WERI-Rb-1 (cell line): ENCODE measurements at regions not wholly inside any gene's neighbourhood (a gene's known extent, or its start where the extent isn't known, plus 50 kb on each side); places are given as distances from the start of the nearest gene placed in this dataset.

ENCODE experiments used
- DNase-seq: peaks from one replicate; pipeline ENCODE4 v3.0.0-alpha.2; 2020
- H3K27ac ChIP-seq: fragments of 250-450 bp; sonication (Bioruptor Pico); 2 replicates; pipeline ENCODE4 v1.5.1; 2020; ENCODE audit warnings: mild to moderate bottlenecking, moderate library complexity
- H3K27me3 ChIP-seq: fragments of 250-450 bp; sonication (Bioruptor Pico); 2 replicates; pipeline ENCODE4 v1.5.1; 2021; ENCODE audit warnings: mild to moderate bottlenecking, low read depth, moderate library complexity; ENCODE audit not compliant: insufficient read depth, severe bottlenecking
- H3K36me3 ChIP-seq: fragments of 250-450 bp; sonication (Bioruptor Pico); 2 replicates; pipeline ENCODE4 v1.5.1; 2020; ENCODE audit warnings: mild to moderate bottlenecking, moderate library complexity
- H3K4me3 ChIP-seq: 2 replicates; pipeline ENCODE4 v1.5.1; 2011; ENCODE audit warnings: low read depth, mild to moderate bottlenecking, control low read depth, low read length
- H3K9me3 ChIP-seq: fragments of 250-450 bp; sonication (Bioruptor Pico); 2 replicates; pipeline ENCODE4 v1.5.1; 2021; ENCODE audit warnings: mild to moderate bottlenecking, moderate library complexity; ENCODE audit not compliant: severe bottlenecking
- CTCF ChIP-seq: IDR thresholded peaks from 2 replicates; pipeline ENCODE4 v1.5.1; 2011; ENCODE audit warnings: low read depth, mild to moderate bottlenecking, control low read depth, inconsistent platforms, low read length

GRCh38 chr1:193762236-193762635, 575.8 kb upstream of the B3GALT2 start:
- no peak for DNase-seq
- no peaks in the 10 kb centered on the region for H3K27me3 ChIP-seq
- no peak overlapping the region for H3K27ac ChIP-seq
- no peaks in the 10 kb centered on the region for H3K9me3 ChIP-seq
- H3K4me3 ChIP-seq: no peak overlapping the region
- no peak for TF ChIP-seq CTCF
- no peaks in the 10 kb centered on the region for H3K36me3 ChIP-seq

- Histone ChIP-seq H3K27ac (no peak overlapping the region), H3K36me3 (no peaks in the 10 kb centered on the region), H3K4me3 (no peak overlapping the region), H3K9me3 (peaks cover 2% of the 10 kb centered on the region), H3K27me3 (no peaks in the 10 kb centered on the region)
- no peak for DNase-seq
- no peak for TF ChIP-seq CTCF
Measured at GRCh38 chr1:193755441-193755840, 569.0 kb upstream of the B3GALT2 start.

- TF ChIP-seq CTCF: no peak
- H3K27ac ChIP-seq: peak overlapping the region; percentile 44
- DNase-seq: peak; percentile 63
Measured at GRCh38 chr1:193754732-193755427, 568.5 kb upstream of the B3GALT2 start.

DNA sequence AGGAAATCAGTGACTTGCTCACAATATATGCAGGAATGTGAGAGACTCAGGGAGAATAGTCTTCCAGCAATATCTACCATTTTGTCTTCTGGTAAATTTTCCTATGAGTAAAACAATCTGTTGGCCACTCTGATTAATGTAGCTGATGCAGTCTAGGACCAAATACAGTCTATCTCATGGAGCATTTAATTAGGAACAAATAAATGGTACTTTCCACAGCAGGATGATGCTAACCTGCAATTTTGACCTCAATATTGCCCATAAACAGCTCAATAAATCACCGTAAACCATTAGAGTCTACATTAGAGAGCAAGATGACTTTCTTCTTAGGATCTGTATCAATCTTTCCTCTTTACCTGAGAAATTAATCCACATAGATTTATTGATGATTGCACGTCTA, 567.7 kb upstream of the B3GALT2 start:
- H3K4me3 ChIP-seq: no peak overlapping the region
- peaks cover 2% of the 10 kb centered on the region for H3K9me3 ChIP-seq
- no peaks in the 10 kb centered on the region for H3K36me3 ChIP-seq
- no peak overlapping the region for H3K27ac ChIP-seq
- DNase-seq: no peak
- no peak for TF ChIP-seq CTCF
- no peaks in the 10 kb centered on the region for H3K27me3 ChIP-seq

More at GRCh38 chr1:193754732-193755427, 568.5 kb upstream of the B3GALT2 start:
- Histone ChIP-seq H3K36me3 (no peaks in the 10 kb centered on the region), H3K27me3 (no peaks in the 10 kb centered on the region), H3K4me3 (no peak overlapping the region), H3K9me3 (peaks cover 2% of the 10 kb centered on the region)

DNA sequence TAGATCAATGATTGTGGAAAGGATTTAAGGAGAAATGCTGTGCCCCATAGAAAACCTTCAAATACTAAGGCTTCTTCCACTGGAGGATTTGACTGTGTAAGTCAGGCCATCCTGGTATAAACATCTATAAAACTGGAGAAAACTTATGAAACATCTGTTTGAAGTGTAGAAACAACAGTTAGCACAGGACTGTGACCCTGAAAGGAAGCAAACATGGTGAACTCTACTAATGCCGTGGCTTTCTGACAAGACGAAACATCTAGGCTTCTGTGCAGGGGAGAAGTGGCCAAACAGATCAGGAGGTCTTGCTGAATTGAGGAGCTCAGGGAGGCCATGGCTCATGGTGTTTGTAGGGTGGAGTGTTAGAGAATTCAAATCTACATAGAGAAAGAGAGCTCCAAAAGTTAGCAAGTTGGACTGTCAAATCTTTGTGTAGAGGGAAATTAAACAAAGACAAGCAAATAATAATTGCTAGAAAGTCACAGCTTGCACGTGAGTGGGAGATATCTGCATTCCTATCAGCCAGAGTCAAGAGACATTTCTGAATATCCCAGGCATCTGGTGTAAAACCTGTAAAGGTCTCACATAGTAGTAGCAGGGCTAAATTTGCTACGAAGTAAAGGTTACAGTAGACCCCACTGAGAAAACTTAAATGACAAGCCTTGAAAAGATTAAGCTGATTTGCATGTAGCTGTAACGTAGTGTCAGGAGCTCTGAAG, 566.8 kb upstream of the B3GALT2 start:
- DNase-seq: no peak
- H3K9me3 ChIP-seq: peaks cover 2% of the 10 kb centered on the region
- TF ChIP-seq CTCF: no peak
- no peak overlapping the region for H3K4me3 ChIP-seq
- H3K27ac ChIP-seq: no peak overlapping the region
- H3K27me3 ChIP-seq: no peaks in the 10 kb centered on the region
- no peaks in the 10 kb centered on the region for H3K36me3 ChIP-seq
